ENCODE measurements at regions not wholly inside any gene's neighbourhood (a gene's known extent, or its start where the extent isn't known, plus 50 kb on each side); places are given as distances from the start of the nearest gene placed in this dataset.

GRCh38 chr14:104486222-104486923 lies 93.2 kb upstream of the C14orf180 start:
- Histone ChIP-seq H3K9ac (ENCODE audit: low read length) (no peak overlapping the region), H3K9me3 (ENCODE audit: control insufficient read depth, low read length) (peaks cover 6% of the 10 kb centered on the region), H3K4me3 (ENCODE audit: low read length) (no peak overlapping the region), H3K36me3 (ENCODE audit: control insufficient read depth, insufficient read depth, low read length, severe bottlenecking) (no peaks in the 10 kb centered on the region), H3K4me1 (ENCODE audit: control insufficient read depth, insufficient read depth, low read length) (no peaks in the 10 kb centered on the region), H3K27me3 (replicated peaks; ENCODE audit: control insufficient read depth, insufficient read depth, low read length) (peaks cover 4% of the 10 kb centered on the region)
- DNase-seq (ENCODE audit: low read depth) = no peak

- Histone ChIP-seq H3K4me3 (ENCODE audit: low read length) (no peak overlapping the region), H3K4me1 (ENCODE audit: control insufficient read depth, insufficient read depth, low read length) (no peaks in the 10 kb centered on the region), H3K9ac (ENCODE audit: low read length) (no peak overlapping the region), H3K36me3 (ENCODE audit: control insufficient read depth, insufficient read depth, low read length, severe bottlenecking) (no peaks in the 10 kb centered on the region), H3K27me3 (replicated peaks; ENCODE audit: control insufficient read depth, insufficient read depth, low read length) (no peaks in the 10 kb centered on the region), H3K9me3 (ENCODE audit: control insufficient read depth, low read length) (peaks cover 7% of the 10 kb centered on the region)
- no peak for DNase-seq (ENCODE audit: low read depth)
Observed at GRCh38 chr14:104494483-104494882, 85.1 kb upstream of the C14orf180 start.

DNA sequence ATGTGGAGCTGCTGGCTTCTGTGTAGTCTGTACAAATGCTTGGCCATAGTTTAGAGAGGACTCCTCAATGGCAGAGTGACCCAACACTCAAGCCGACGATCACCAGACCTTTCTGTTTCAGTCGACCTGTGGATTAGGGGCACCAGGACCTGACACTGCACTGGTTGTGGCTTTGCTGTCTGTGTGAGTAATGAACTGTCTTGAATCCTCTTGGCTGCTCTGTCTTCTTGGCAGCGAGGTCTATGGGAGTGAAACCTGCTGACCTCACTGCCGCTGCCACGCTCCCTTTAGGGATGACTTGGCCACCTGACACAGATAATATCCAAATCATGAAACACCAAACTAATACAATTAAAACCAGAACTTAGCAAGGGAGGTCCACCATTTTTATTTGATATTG lies 83.5 kb upstream of the C14orf180 start:
- Histone ChIP-seq H3K9ac (ENCODE audit: low read length) (no peak overlapping the region), H3K27me3 (replicated peaks; ENCODE audit: control insufficient read depth, insufficient read depth, low read length) (no peaks in the 10 kb centered on the region), H3K36me3 (ENCODE audit: control insufficient read depth, insufficient read depth, low read length, severe bottlenecking) (no peaks in the 10 kb centered on the region), H3K4me3 (ENCODE audit: low read length) (no peak overlapping the region), H3K9me3 (ENCODE audit: control insufficient read depth, low read length) (peaks cover 7% of the 10 kb centered on the region), H3K4me1 (ENCODE audit: control insufficient read depth, insufficient read depth, low read length) (no peaks in the 10 kb centered on the region)
- no peak for DNase-seq (ENCODE audit: low read depth)

GRCh38 chr14:104499784-104500760 lies 79.5 kb upstream of the C14orf180 start:
- Histone ChIP-seq H3K36me3 (ENCODE audit: control insufficient read depth, insufficient read depth, low read length, severe bottlenecking) (no peaks in the 10 kb centered on the region), H3K9ac (ENCODE audit: low read length) (no peak overlapping the region), H3K27me3 (replicated peaks; ENCODE audit: control insufficient read depth, insufficient read depth, low read length) (no peaks in the 10 kb centered on the region), H3K9me3 (ENCODE audit: control insufficient read depth, low read length) (peaks cover 23% of the 10 kb centered on the region), H3K4me3 (ENCODE audit: low read length) (no peak overlapping the region), H3K4me1 (ENCODE audit: control insufficient read depth, insufficient read depth, low read length) (no peaks in the 10 kb centered on the region)
- no peak for DNase-seq (ENCODE audit: low read depth)

DNA sequence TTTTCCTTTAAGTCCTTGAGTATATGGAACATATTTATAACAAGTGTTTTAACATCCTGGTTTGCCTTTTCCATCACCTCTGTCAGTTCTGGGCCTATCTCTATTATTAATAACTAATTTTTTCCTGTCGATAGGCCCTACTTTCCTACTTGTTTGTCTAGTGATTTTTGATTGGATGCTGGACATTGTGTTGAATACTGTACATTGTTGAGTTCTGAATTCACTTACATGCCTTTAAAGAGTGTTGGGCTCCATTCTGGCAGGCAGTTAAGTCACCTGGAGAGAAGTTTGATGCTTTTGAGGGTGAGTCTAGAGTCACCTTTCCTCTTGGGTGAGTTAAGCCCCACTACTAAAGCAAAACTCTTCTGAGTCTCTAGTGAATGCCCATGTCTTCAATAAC lies 77.5 kb upstream of the C14orf180 start:
- H3K9ac ChIP-seq (ENCODE audit: low read length) = no peak overlapping the region
- H3K9me3 ChIP-seq (ENCODE audit: control insufficient read depth, low read length) = peaks cover 17% of the 10 kb centered on the region
- DNase-seq (ENCODE audit: low read depth) = no peak

GRCh38 chr14:104503691-104504090 lies 75.9 kb upstream of the C14orf180 start:
- no peak overlapping the region for H3K9ac ChIP-seq (ENCODE audit: low read length)
- peaks cover 23% of the 10 kb centered on the region for H3K9me3 ChIP-seq (ENCODE audit: control insufficient read depth, low read length)
- DNase-seq (ENCODE audit: low read depth) = no peak
- H3K36me3 ChIP-seq (ENCODE audit: control insufficient read depth, insufficient read depth, low read length, severe bottlenecking) = no peaks in the 10 kb centered on the region
- H3K4me1 ChIP-seq (ENCODE audit: control insufficient read depth, insufficient read depth, low read length) = no peaks in the 10 kb centered on the region
- H3K27me3 ChIP-seq (replicated peaks; ENCODE audit: control insufficient read depth, insufficient read depth, low read length) = peaks cover 10% of the 10 kb centered on the region
- no peak overlapping the region for H3K4me3 ChIP-seq (ENCODE audit: low read length)

More for the DNA sequence above, 77.5 kb upstream of the C14orf180 start:
- Histone ChIP-seq H3K27me3 (replicated peaks; ENCODE audit: control insufficient read depth, insufficient read depth, low read length) (peaks cover under 1% of the 10 kb centered on the region), H3K36me3 (ENCODE audit: control insufficient read depth, insufficient read depth, low read length, severe bottlenecking) (no peaks in the 10 kb centered on the region), H3K4me1 (ENCODE audit: control insufficient read depth, insufficient read depth, low read length) (no peaks in the 10 kb centered on the region), H3K4me3 (ENCODE audit: low read length) (no peak overlapping the region)

DNA sequence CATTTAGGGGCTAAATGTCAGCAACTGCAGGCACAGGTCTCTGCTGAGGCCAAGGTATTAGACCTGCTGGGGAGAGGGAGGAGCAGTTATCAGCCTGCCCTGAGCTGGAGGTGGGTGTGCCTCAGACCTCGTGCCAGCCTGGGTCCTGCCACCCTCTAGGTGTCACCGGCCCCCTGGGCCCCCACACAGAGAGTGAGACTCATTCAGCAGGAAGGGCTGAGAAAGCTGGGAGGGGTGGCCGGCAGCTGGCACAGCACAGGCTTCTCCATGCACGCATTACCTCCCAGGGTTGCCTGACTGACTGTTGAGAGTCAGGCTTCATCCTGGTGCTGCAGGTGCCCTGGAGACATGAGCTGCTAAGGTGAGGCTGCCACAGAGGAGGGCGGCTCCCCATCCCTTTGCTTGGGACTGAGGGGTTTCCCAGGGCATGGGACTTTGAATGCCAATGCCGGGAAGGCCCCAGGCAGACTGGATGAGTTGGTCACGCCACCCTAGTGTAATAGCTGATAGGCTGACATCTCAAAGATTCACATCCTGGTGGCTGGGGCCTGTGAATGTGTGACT lies 75.3 kb upstream of the C14orf180 start:
- DNase-seq (ENCODE audit: low read depth) = no peak
- Histone ChIP-seq H3K4me1 (ENCODE audit: control insufficient read depth, insufficient read depth, low read length) (no peaks in the 10 kb centered on the region), H3K9ac (ENCODE audit: low read length) (no peak overlapping the region), H3K36me3 (ENCODE audit: control insufficient read depth, insufficient read depth, low read length, severe bottlenecking) (no peaks in the 10 kb centered on the region), H3K4me3 (ENCODE audit: low read length) (no peak overlapping the region), H3K27me3 (replicated peaks; ENCODE audit: control insufficient read depth, insufficient read depth, low read length) (peaks cover 14% of the 10 kb centered on the region), H3K9me3 (ENCODE audit: control insufficient read depth, low read length) (peaks cover 23% of the 10 kb centered on the region)

DNA sequence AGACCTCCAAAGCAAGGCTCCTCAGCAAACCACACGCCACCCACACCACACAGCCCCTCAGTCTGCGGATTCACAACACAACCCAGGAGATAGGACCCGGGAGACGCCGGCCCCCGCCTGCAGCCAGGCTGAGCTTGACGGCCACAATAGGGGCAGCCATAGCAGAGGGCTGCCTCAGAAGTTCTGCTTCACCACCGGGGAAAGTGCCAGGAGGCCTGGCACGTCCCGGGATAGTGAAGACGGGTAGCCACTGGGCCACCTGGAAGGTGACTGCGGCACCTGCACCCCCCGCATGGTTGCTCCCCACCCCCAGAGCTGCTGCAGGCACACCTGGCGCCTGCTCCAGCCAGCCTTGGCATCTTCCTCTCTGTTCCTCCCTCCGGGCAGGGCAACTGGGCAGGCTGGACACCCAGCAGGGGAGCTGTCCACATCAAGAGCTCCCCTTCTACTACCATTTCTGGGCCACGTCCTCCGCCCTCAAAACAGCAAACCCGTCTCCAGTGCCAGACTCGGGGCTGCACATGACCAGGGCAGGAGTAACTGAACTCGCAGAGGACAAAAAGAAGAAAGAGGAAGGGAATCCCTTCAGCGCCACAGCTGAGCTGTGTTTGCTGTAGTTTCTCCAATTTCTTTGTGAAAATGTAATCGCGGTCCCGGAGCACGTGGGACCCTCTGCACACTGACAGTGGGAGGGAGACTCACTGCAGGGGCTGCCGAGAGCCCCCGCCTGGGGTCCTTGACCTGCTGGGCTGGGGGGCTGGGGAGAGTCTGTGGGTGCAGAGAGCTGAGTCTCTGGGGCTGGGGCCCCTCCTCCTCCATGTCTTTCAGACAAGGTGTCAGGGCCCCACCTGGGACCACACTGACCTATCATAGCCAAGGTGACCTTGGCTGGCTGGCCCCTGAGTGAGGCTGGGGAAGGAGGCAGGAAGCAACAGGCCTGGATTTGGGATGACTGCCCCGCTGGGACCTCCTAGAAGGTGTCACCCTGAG lies 74.2 kb upstream of the C14orf180 start:
- Histone ChIP-seq H3K27me3 (replicated peaks; ENCODE audit: control insufficient read depth, insufficient read depth, low read length) (peaks cover 14% of the 10 kb centered on the region), H3K4me3 (ENCODE audit: low read length) (no peak overlapping the region), H3K9ac (ENCODE audit: low read length) (no peak overlapping the region), H3K4me1 (ENCODE audit: control insufficient read depth, insufficient read depth, low read length) (no peaks in the 10 kb centered on the region), H3K36me3 (ENCODE audit: control insufficient read depth, insufficient read depth, low read length, severe bottlenecking) (no peaks in the 10 kb centered on the region), H3K9me3 (ENCODE audit: control insufficient read depth, low read length) (peaks cover 23% of the 10 kb centered on the region)
- DNase-seq (ENCODE audit: low read depth) = no peak

GRCh38 chr14:104506461-104507253 lies 72.9 kb upstream of the C14orf180 start:
- Histone ChIP-seq H3K36me3 (ENCODE audit: control insufficient read depth, insufficient read depth, low read length, severe bottlenecking) (no peaks in the 10 kb centered on the region), H3K9me3 (ENCODE audit: control insufficient read depth, low read length) (peaks cover 20% of the 10 kb centered on the region), H3K27me3 (replicated peaks; ENCODE audit: control insufficient read depth, insufficient read depth, low read length) (peaks cover 14% of the 10 kb centered on the region), H3K9ac (ENCODE audit: low read length) (no peak overlapping the region), H3K4me1 (ENCODE audit: control insufficient read depth, insufficient read depth, low read length) (no peaks in the 10 kb centered on the region), H3K4me3 (ENCODE audit: low read length) (no peak overlapping the region)
- DNase-seq (ENCODE audit: low read depth) = no peak

DNA sequence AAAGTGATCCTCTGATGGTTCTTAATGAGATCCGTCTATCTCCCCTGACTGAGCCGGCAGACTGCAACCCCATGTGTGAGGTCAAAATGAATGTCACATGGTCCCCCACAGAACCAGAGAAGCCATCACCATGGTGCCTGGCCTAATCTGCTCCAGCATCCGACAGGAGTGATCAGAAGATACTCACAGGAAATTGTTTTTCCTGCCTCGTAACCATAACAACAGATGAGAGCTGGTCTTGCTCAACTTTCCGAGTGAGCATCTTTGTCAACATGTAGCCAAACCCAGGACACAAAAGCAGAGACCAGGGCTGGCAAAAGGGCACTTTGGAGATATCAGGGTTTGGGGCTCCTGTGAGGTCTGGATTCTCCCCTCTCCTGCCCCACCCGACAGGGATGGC lies 72.1 kb upstream of the C14orf180 start:
- DNase-seq (ENCODE audit: low read depth) = no peak

More for the DNA sequence above, 72.1 kb upstream of the C14orf180 start:
- peaks cover 12% of the 10 kb centered on the region for H3K9me3 ChIP-seq (ENCODE audit: control insufficient read depth, low read length)
- no peaks in the 10 kb centered on the region for H3K36me3 ChIP-seq (ENCODE audit: control insufficient read depth, insufficient read depth, low read length, severe bottlenecking)
- no peak overlapping the region for H3K4me3 ChIP-seq (ENCODE audit: low read length)
- no peaks in the 10 kb centered on the region for H3K4me1 ChIP-seq (ENCODE audit: control insufficient read depth, insufficient read depth, low read length)
- peaks cover 14% of the 10 kb centered on the region for H3K27me3 ChIP-seq (replicated peaks; ENCODE audit: control insufficient read depth, insufficient read depth, low read length)
- no peak overlapping the region for H3K9ac ChIP-seq (ENCODE audit: low read length)
